Stimulated activated CD4-positive, alpha-beta T cell treated with anti-CD3 and anti-CD28 coated beads, Interleukin-2, amount 100 ng/mL, for 24 hours (primary cell): ENCODE measurements at regions not wholly inside any gene's neighbourhood (a gene's known extent, or its start where the extent isn't known, plus 50 kb on each side); places are given as distances from the start of the nearest gene placed in this dataset.
A peak's percentile ranks its signal among the peaks of the same experiment; 100 is the strongest.

Source experiments
- DNase-seq, 2 donors: peaks; one replicate each; pipeline ENCODE4 v3.0.0-alpha.2; 2020

DNA sequence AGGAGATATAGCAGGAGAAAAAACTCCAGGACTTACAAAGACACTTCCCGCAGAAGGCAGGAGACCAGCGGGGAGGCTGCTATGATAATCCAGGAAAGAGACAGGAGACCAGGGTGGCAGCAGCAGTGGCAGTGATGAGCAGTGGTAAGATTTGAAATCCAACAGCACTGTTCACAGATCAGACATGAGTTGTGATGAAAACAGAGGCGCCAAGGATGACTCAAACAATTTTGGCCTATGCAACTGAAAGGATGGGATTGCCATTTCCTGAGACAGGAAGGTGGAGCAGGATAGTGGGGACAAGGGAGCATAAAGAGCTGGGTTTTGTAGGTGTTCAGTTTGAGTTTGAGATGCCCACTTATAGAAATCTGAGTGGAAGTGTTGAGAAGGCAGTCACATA lies 108.6 kb upstream of the DYRK2 start:
- DNase-seq = no peak

DNA sequence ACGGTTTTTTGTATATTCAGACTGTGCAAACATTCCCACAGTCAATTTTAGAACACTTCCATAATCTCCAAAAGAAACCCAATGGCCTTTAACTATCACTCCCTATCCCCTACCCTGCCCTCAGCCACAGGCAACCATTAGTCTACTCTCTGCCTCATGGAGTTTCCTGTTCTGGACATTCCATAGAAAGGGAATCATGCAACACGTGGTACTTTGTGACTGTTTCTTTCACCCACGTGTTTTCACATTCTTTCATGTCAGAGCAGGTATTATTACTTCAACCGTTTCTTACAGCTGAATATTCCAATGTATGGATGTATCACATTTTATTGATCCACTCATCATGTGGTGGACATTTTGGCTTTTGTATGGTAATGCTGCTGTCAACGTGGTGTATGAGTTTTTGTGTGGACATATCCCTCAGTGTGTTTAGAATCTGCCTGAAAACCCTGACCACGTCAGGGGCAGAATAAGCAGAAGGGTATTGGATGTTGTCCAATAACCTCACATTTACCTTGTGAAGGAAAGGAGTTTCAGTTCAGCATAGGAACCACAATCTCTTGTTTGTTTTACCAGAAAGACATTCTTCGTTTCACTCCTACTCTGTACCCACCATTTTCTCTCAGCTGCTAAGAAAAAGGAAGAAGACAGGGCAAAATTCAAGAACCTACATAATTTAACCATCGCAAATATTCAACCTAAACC lies 107.5 kb upstream of the DYRK2 start:
- no peak for DNase-seq

DNA sequence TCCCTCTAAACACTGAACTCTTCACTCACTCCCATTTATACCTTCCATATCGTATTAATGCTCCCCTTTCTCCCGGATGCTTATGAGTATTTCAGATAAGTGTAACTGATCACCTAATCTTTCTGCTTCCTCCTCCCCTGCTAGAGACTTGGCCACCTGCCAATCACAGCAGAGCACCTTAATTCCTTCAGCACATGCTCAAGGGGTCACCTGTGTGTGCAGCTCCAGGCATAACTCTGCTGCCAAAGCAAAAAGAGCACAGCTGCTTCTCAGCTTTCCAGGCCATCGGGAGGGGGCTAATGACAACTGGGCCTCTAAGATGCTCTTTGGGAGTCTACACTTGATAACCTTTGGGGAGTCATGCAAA lies 106.9 kb upstream of the DYRK2 start:
- DNase-seq = no peak

DNA sequence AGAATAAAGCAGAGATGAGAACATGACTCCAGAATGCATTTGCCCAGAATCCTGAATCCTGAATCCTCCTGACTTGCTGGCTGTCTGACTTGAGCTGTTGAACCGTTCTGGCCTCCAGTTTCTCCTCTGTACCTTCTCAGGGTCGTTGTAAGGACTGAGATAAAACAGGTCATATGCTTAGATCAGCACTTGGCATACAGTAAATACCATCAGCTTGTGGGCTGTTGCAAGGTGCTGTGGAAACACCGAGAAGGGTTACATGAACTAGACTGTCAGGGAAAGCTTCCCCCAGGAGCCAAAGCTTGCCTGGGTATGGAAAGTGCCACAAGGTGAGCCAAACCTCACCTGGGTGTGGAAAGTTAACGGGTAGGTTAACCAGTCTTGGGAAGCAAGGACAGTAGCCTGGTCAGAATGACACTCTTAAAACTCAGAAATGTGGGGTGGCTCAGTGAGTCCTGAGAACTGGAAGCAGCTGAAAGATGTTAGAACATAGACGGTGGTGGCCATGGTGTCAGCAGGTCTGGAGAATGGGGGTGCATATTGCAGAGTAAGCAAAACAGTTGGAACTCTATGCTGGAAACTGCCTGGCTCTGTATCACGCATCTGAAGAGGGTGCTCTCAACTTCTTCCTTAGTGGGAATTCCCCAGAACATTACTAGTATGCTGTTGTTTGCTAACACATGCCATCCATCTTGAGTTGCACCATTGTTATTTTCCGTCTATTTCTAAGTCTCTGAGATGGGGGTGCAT lies 105.3 kb upstream of the DYRK2 start:
- DNase-seq = no peak

DNA sequence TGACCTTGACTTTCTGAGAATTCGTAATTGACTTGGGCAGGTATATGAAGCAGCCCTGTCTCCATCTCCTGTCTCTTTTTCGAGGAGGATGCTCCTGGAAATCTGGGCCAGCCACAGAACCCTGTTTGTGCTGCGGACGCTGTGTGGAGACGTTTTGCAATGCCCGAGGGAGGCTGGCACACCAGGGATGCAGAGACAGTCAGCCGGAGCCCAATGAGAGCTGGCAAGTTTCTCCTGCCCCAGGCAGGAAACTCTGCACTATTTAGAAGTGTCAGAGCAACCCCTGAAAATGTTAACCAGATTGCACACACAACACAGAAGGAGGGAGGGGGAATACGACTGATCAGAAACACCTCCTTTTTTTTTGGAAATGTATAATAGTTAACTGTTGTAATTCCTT lies 103.2 kb upstream of the DYRK2 start:
- no peak for DNase-seq

DNA sequence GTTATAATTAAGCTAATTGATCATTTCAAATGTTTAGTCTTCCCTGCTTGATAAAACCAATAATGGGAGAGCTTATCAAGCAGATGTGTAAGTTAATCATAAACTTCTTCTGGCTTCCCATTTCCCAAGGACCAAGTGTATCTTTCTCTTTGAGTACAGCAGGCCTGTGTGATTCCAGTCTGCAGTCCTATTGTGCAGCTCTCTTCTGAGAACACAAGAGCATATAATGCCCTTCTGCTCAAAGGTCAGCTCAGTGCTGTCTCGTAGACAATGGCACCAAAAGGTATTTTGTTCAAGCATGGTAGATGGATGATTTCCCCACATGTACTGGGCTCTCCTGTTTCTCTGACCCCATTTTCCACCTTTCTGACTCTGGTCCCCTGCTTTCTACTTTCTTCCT lies 101.8 kb upstream of the DYRK2 start:
- no peak for DNase-seq

DNA sequence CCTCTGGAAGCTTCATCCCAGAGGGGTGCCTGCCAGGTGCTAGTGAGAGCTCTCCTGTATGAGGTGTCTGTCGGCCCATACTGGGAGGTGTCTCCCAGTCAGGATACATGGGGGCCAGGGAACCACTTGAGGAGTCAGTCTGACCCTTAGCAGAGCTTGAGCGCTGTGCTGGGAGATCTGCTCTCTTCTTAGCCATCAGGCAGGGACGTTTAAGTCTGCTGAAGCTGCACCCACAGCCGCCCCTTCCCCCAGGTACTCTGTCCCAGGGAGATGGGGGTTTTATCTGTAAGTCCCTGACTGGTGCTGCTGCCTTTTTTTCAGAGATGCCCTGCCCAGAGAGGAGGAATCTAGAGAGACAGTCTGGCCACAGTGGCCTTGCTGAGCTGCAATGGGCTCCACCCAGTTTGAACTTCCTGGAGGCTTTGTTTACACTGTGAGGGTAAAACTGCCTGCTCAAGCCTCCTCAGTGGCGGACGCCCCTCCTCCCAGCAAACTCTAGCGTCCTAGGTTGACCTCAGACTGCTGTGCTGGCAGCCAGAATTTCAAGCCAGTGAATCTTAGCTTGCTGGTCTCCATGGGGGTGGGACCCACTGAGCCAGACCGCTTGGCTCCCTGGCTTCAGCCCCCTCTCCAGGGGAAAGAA lies 93.3 kb upstream of the DYRK2 start:
- DNase-seq = peak in 1 of 2 donors; percentile 22

DNA sequence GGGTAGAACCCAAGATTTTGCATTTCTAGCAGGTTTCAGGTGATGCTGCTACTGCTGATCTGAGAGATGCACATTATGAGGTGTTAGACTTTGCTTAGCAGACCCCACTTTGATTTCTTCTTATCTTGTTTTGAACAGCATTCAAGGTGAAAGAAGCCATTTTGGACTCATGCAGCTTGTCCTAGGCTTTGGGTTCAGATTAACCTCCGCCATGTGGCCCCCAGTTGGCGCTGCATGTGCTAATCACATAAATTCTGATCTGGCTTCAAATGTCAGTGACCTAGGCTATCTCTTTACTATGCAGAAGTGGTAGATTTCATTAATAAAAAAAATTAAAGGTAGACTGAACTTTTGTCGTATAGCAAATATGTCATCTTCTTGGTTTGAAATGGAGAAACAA lies 89.8 kb upstream of the DYRK2 start:
- no peak for DNase-seq

DNA sequence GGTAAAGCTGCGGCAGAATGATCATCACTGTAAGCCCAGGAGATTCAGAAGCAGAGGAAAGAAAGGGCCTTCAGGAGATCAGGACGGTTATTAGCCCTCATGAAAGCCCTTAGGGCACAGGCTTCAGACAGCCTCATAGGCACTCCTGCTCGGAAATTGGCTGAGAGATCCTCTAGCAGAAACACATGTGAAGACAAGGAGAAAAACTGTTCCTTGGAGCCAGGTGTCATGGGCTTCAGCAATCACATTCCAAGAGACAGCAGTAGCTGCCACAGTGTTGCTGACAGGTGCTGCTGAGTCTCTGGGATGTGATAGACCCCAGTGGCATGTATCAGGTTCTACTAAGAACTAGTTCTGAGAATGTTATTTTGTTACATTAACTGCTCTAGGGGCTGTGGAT lies 88.8 kb upstream of the DYRK2 start:
- no peak for DNase-seq

DNA sequence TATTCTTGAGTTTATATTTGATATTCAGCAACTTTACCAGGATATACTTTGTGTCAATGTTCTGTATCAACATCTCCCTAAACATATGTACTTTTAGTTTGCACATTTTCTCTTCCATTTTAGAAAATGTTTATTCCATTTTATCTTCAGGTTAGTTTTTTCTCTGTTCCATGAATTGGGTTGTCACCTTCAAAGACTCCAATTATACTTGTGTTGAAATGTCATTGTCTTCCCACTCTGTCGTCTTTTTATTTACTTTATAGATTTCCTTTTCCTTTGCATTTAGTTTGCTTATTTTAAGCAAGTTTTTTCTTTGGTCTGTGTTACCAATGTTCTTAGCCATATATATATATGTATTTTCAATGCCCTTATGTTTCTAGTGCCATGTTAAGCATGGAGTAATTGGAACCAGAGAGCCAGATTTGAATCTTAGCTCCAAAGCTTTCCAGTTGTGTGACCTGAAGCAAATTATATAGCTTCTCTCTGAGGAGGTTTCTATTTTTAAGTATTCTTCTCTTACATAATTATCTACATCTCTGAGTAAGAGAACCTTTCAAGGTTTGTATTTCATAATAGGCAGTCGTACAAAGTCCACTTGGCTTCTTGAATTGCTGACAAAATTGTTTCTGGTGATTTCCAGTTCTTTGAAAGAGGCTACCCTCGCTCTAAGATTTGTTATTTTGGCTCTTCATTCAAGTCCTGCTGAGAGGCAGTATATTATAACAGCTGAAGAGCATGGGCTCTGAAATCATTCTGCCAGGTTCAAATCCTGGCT lies 85.8 kb upstream of the DYRK2 start:
- no peak for DNase-seq

DNA sequence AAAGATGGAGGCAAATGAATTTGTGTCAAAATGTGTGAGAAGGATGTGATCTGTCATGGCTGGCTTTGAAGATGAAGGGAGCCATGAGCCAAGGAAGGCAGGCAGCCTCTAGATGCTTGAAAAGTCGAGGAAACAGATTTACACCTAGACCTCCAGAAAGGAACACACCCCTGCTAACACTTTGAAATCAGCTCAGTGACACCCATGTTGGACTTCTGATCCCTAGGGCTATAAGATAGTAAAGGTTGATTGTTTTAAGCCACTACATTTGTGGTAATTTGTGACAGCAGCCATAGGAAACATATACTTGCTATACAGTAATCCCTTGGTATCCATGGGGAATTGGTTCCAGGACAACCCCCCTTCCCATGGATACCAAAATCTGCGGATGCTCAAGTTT lies 80.5 kb upstream of the DYRK2 start:
- DNase-seq = no peak

DNA sequence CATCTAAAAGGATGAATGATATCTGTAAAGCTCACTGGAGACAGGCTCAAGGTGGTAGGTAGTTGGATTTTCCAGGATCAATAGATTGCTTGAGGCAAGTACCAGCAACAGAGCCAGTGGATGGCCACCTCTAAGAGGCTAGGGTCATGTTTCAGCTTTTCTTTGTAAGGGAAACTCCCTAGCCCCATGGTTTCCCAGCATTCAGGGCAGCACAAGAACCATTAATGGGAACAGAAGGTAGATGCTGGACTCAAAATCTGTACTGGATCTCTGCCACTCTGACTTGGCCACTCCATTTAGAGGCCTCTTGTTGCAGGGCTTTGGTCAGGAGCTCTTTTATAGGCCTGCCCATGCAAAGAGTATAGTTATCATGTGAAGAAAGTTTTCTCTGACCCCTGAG lies 76.1 kb upstream of the DYRK2 start:
- no peak for DNase-seq

DNA sequence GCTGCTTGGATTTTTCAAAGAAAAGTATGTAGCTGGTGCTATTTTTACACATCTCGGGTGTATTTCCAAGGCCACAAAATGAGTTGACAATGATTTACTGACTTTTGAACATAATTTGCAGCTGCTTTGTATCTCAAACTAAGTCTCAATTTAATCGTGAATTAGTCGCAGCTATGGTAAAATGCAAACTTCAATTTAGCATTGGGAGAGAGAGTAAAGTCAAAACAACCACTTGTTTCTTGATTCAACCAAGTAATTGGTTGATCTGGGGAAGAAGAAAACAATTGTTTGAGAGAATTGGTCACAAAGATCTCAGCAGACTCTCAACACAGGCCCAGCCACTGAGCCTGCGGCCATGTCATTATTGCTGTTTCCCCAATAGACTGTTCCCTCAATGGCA lies 75.0 kb upstream of the DYRK2 start:
- no peak for DNase-seq

DNA sequence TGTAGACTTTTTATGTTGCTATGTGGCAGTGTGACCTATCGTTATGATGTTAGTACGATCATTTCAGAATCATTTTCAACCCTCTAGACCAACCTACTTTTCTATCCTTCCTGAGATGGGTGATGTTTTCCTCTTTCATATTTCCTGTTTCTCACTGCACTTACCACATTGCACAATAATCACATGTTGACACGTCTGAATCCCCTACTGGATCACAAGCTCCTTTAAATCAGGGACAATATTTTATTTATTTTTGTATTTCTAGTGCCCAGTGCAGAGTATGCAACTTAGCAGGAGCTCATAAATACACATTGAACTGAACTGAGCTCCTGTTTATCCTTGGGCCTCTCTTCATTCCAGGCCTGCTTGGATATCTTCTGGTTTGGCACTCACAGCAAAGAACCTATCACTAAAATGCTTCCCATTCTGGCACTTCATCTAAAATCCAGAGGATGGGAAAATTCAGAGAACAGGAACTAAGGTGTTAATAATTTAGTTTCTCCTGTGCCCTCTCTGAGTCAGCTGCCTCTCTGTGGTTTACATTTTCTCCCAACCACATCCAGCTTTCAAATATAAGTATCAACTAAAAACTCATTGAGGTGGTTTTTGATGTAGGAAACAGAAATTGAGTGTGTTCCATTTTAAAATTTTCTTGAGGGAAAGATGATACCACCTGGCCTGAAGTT lies 69.4 kb upstream of the DYRK2 start:
- no peak for DNase-seq

DNA sequence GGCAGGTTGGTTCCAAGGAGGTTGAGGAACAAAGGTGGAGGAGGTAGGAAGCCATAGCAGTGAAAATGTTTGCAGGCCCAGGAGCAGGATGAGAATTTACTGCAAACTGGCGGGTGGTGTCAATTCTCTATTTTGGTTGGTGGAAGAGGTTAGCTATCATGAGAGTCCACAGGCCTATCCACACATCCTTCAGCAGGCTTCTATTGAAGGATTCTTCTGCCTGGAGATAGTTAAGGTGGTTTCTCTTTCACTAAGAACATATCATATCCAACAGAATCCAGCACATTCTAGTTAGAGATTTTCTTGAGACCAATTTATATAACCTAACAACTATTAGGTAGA lies 68.9 kb upstream of the DYRK2 start:
- no peak for DNase-seq

DNA sequence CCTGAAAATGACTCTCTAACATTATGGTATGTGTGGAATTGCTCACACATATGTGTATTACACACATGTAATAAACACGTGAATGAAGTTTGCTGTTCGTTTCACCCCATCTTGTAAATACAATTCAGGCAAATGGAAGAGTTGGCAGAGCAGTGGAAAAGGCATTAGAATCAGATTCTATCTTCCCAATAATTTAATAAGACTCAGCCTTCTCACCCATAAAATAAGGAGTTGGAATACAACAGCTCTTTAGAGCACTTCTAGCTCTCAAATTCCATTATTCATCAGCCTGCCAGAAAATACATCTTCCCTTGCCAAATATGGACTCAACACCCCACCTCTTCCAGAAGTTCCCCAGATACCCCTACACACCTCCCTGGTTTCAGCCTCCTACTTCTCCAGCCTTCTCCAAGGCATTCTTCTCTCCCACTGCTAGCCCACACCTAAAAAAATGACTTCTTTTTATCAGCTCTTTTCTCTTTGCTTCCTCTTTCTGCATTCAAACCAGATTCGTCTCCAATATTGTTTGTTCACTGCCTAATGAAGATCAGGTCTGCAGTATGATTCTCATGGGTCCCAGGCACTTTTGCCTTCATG lies 66.2 kb upstream of the DYRK2 start:
- no peak for DNase-seq

DNA sequence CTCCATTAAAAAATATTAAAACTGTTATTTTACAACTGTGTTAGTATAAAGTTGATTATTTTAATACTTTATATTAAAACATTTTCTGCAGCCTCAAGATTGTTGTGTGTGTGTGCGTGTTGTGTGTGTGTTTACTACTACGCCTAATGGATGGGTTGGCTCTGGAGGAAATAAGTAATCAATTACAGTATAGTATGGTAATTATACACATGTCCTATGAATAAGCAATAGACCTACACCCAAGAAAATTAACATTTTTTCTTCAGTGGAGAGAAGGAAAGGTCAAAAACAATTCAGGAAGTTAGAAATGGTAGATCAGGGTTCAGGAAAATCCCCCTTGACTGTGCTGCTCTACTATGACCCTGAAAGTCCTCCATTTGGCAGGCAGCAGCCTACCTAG lies 65.7 kb upstream of the DYRK2 start:
- DNase-seq = no peak

DNA sequence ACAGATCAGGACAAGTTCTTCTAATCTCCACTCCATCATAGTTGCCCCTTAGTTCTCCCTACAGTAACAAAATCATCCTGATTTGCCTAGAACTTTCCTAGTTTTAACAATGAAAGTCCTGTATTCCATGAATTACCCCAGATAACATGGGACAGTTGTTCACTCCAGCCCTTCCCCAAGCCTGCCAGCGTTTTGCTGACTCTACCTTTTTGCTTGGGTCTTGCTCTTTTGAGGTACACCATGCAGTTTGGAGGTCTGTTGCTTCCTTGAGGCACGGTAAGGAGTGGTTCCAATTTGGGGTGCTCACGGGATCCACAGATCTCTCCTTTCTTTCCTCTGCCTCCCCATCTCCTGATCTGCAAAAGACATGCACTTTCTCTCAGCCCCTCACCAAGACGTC lies 61.6 kb upstream of the DYRK2 start:
- DNase-seq = no peak

DNA sequence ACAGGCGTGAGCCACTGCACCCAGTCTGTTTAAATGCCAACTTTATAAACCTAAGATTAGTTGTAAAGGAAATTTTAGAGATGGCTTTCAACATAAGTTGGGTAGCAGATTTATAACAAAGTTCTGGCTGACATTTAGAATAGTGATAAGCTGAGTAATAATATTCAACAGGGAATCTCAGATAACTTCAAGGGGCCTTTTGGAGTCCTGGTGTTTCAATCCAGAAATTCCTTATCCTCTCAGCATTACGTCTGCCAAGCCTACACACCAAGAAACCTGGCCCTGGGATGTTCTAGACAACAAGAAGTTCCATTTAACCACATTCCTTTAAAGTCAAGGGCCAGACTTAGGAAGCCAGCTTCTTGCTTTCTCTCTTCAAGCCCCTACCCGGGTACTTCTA lies 59.5 kb upstream of the DYRK2 start:
- DNase-seq = no peak

DNA sequence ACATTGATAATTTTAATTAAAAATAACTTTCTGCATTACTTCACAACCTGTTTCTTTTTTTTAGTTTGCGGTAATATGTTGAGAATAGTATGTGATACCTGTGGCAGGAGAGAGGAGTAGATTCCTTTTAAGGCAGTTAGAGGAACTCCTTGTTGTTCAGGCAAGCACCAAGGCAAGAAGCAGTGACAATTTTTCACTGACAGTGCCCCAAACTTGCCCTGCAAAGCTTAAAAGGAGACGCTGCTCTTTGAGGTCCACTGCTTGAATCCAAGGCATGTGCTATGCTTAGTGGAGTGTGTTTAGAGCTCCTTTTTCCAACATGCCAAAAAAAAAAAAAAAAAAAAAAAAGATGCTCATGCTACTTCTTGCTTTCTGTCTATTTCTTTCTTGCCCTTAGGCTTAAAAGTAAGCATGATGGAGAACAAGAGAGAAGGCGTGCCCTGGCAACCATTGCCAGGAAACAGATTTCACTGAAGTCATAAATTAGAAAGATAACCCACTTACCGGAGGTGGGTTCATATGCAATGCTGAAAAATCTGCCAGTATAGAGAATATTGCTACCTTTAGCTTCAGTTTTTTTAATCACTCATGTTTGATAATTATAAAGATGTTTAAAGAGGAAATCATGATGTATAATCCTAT lies 58.3 kb upstream of the DYRK2 start:
- DNase-seq = no peak

DNA sequence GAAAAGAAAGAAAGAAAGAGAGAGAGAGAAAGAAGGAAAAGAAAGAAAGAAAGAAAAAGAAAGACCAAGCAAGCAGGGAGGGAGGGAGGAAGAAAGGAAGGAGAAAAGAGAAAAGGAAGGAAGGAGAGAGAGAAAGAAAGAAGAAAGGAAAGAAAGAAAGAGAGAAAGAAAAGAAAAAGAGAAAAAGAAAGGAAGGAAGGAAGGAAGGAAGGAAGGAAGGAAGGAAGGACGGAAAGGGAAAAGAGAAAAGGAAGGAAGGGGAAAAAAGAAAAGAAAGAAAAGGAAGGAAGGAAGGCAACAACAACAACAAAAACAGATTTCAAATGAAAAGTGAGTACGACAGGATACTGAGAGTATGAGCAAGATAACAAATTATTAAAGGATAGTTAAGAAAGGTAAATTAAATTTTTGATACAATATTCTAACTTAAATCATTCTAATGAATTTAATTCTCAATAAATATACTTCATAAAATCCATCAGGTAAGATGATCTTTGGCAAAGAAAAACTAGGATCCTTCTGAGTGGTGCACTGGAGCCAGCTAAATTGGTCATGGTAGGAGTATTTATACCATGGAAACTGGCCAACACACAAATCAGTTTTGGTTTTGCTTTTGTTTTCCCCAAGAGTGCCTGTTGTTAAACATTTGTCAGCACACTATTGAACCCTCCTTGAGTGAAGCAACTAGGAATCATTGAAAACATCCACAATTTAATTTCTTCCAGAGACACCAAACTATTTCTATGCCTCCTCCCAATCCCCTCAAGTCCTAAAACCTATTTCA lies 56.1 kb upstream of the DYRK2 start:
- DNase-seq = no peak
